Stimulated activated effector memory CD8-positive, alpha-beta T cell treated with anti-CD3 and anti-CD28 coated beads, Interleukin-12 subunit alpha, Interleukin-12 subunit beta, amount 100 ng/mL, for 72 hours (primary cell): ENCODE measurements at regions not wholly inside any gene's neighbourhood (a gene's known extent, or its start where the extent isn't known, plus 50 kb on each side); places are given as distances from the start of the nearest gene placed in this dataset.
"Not testable (repeated sequence)": the region's sequence is repeated elsewhere in the genome, so short reads cannot be mapped to it uniquely, and the experiment has no call there.

Experiments used
- ATAC-seq: fragments of 150-1000 bp; cut with Tn5 transposase; 2 replicates; pipeline ENCODE4 v1.10.0; 2021
- DNase-seq, 2 donors: peaks; one replicate each; pipeline ENCODE4 v3.0.0; 2021 to 2022; ENCODE audit warnings: low spot score in 2 of 2
- H3K27ac Mint-ChIP-seq: one replicate; pipeline ENCODE4 v1.8.0; 2022; ENCODE audit warnings: mild to moderate bottlenecking, mixed read lengths
- H3K36me3 Mint-ChIP-seq: one replicate; pipeline ENCODE4 v1.8.0; 2022; ENCODE audit warnings: mild to moderate bottlenecking, mixed read lengths
- H3K4me1 Mint-ChIP-seq: one replicate; pipeline ENCODE4 v1.8.0; 2022; ENCODE audit warnings: mixed read lengths
- H3K4me3 Mint-ChIP-seq: one replicate; pipeline ENCODE4 v1.8.0; 2022; ENCODE audit warnings: mild to moderate bottlenecking, mixed read lengths
- H3K9me3 Mint-ChIP-seq: one replicate; pipeline ENCODE4 v1.8.0; 2022; ENCODE audit warnings: mixed read lengths

DNA sequence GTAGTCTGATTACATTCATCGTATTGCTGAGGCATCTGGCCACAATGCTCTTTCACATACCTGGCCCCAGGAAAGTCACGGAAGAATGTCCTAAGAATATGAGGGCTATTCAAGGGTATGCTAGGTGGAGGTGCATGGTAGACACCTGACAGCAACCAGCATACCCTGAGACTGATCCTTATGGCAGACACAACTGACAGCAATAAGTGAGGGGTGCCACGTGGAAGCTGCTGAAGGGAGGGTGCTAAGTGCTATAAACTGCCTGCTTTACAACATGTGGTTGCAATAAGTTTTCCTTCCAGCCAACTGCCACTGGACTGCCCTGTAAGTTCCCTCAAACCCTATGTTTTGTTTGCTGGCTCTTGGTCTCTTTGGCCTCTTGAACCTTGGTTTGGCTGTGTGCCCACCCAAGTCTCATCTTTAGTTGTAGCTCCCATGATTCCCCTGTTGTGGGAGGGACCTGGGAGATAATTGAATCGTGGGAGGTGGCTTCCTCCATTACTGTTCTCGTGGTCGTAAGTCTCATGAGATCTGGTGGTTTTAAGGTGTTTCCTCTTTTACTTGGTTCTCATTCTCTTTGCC, 201.3 kb upstream of the MOCS1 start:
- Mint-ChIP-seq H3K9me3 (peaks cover 9% of the 10 kb centered on the region), H3K4me1 (no peaks in the 10 kb centered on the region), H3K27ac (no peak overlapping the region), H3K4me3 (no peak overlapping the region), H3K36me3 (no peaks in the 10 kb centered on the region)
- DNase-seq: no peak
- ATAC-seq: no peak

DNA sequence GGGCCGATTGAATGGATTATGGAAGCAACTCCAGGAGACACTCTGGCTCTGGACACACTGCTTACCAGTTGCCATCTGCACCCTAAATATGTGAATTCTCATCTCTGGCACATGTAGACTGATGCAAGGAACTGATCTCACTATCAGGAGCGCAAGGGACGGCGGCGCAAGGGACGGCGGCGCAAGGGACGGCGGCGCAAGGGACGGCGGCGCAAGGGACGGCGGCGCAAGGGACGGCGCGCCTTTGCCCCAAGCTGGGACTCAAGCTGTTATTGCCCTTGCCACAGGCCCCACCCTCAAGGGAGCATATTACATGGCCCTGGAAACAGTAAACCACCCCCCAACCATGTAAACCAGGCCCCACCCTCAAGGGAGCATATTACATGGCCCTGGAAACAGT, 199.7 kb upstream of the MOCS1 start:
- H3K27ac Mint-ChIP-seq: not testable (repeated sequence)

DNA sequence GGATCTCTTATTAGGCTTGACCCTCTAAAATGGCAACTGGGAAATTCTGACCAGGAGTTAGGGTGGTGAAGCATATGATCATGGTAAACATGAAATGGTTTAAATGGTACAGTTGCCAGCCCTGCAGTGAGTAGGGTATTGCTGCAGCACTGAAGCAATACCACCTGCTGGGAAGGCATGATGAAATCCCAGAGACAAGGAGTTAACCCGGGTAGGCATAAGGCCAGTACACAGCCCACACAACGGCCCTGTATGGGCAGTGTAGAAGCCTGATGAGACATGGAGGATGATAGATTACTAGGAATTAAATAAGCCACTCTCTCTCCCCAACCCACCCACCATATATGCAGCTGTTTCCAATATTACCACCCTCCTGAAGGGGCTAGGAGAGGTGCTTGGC, 197.4 kb upstream of the MOCS1 start:
- H3K4me3 Mint-ChIP-seq: no peak overlapping the region
- DNase-seq: no peak
- H3K4me1 Mint-ChIP-seq: no peaks in the 10 kb centered on the region
- peaks cover 5% of the 10 kb centered on the region for H3K9me3 Mint-ChIP-seq
- ATAC-seq: no peak
- H3K27ac Mint-ChIP-seq: no peak overlapping the region
- no peaks in the 10 kb centered on the region for H3K36me3 Mint-ChIP-seq

More for the DNA sequence above, 199.7 kb upstream of the MOCS1 start:
- not testable (repeated sequence) for H3K36me3 Mint-ChIP-seq, H3K9me3 Mint-ChIP-seq, H3K4me1 Mint-ChIP-seq, H3K4me3 Mint-ChIP-seq, DNase-seq, ATAC-seq

DNA sequence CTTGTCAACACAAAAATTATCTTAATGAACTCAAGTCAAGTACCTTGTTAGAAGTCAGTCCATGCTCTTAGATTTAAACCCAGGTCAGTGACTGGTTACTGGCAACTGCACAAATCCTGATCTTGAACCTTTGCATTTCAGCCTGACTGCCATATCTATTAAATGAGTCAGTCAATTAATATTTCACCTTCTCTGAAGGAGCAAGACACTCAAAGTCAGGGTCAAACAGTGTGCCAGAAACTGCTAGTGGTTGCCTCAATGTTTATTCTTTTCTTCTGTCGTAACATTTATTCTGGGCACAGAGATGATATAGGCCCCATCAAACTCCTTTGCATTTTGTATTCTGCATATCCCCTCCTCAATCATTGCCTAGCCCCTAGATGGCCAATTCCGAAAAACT, 193.9 kb upstream of the MOCS1 start:
- no peak overlapping the region for H3K27ac Mint-ChIP-seq
- DNase-seq (no peak), ATAC-seq (no peak)
- no peaks in the 10 kb centered on the region for H3K9me3 Mint-ChIP-seq
- H3K4me1 Mint-ChIP-seq: no peaks in the 10 kb centered on the region
- no peaks in the 10 kb centered on the region for H3K36me3 Mint-ChIP-seq
- H3K4me3 Mint-ChIP-seq: no peak overlapping the region

DNA sequence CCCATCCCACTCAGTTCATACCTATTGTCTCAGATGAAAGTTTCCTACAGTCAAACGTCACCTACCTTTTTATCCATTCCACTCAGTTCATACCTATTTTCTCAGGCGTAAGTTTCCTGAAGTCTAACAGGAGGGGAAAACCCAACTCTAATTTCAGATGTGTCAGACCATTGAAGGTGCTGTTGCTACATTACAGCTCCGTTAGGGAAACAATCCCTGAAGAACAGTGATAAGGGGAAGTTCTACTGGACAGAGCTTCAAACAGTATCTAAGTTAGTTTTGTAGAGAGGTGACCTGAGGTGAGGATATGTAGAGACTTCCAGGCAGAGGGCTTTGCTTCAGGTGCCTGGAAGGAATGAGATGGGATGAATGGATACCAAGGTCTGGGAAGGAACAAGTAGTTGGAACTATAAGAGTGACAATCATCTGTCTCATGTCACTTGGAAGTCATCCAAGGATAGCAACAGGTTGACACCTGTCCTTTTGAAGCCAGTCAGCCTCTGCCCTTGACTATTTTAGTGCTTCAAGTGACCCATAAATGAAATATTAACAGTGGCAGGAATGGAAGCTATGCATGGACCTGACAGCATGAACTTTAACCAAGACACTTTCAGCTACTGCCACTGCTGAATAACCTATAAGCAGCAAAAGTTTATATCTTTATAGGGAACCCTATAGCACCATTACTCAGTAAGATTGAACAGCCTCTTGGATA, 191.6 kb upstream of the MOCS1 start:
- no peak for ATAC-seq
- Mint-ChIP-seq H3K4me1 (no peaks in the 10 kb centered on the region), H3K9me3 (no peaks in the 10 kb centered on the region), H3K27ac (no peak overlapping the region), H3K4me3 (no peak overlapping the region), H3K36me3 (no peaks in the 10 kb centered on the region)
- DNase-seq: no peak

DNA sequence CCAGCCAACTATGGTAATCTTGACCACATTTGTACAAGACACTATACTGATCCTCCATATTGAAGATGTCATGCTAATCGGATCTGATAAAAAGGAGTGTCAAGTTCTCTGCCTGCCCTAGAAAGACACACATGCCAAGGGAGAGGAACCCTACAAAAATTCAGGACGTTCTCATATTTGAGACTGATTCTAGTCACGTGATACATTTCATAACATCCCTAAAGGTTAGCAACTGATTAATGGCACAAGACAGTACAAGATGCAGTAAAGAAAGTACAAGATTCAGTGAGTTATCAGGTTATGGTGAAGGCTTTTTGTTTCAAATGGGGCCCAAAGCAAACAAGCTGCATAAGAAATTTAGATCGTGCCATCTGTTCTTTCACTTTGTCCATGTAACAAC, 190.7 kb upstream of the MOCS1 start:
- Mint-ChIP-seq H3K27ac (no peak overlapping the region), H3K36me3 (no peaks in the 10 kb centered on the region), H3K4me3 (no peak overlapping the region), H3K9me3 (no peaks in the 10 kb centered on the region), H3K4me1 (no peaks in the 10 kb centered on the region)
- DNase-seq: no peak
- no peak for ATAC-seq

DNA sequence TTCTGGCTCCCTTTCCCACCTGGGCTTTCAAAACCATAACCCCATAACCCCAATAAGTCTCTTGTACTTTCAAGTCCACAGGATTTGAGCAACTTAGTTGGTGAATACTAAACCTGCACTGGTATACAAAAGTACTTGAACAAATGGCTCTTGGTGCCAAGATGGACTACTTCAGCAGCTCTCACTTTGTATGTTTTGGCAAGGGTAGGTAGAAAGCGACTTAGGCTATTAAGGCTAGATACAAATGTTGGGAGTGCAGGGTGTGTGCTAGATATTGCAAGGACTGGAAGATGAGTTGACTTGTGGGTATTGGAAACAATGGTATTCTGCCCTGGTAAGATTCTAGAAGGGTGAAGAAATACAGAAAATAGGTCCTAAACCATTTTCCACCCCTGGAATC, 182.6 kb upstream of the MOCS1 start:
- no peak for DNase-seq
- Mint-ChIP-seq H3K36me3 (no peaks in the 10 kb centered on the region), H3K27ac (no peak overlapping the region), H3K4me3 (no peak overlapping the region), H3K4me1 (no peaks in the 10 kb centered on the region), H3K9me3 (no peaks in the 10 kb centered on the region)
- no peak for ATAC-seq

DNA sequence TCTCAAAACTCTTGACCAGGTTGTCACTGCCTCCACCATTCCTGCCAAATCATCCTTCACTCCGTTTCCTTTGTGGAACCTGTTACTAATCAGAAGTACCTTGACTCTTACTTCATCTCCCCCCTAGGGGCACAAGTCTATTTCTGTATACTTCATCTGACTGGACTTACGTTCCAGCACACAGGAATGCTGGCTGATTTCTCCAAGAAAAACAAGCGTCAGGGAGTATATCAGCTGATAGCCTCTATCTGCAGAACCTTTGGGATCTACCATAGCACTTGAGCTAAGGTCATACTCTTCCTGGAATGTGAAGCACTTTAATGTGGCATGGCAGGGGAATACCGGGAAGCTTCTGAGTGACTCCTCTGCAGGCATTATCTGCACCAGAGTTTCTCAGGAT, 178.1 kb upstream of the MOCS1 start:
- H3K27ac Mint-ChIP-seq: no peak overlapping the region
- no peaks in the 10 kb centered on the region for H3K9me3 Mint-ChIP-seq
- no peaks in the 10 kb centered on the region for H3K36me3 Mint-ChIP-seq
- no peak for DNase-seq
- no peaks in the 10 kb centered on the region for H3K4me1 Mint-ChIP-seq
- no peak overlapping the region for H3K4me3 Mint-ChIP-seq
- no peak for ATAC-seq

DNA sequence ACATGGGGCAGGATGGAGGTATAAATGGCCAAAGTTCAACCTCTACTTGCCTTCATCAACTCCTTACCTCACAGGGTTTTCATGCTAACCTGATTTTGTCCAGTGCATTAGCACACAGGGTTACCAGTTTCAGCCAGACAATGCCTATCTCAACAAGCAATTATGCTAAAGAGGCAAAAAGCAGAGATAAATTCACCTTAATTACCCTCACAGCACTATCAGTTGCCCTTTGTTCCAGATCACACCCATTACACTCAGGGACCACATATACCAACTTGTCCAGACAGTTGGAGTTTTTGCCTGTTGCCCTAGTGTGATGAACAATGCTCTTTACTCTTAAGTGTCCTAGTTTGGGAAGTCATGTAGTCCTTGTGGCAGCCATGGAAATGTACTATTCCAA, 174.5 kb upstream of the MOCS1 start:
- DNase-seq (no peak), ATAC-seq (no peak)
- Mint-ChIP-seq H3K4me1 (no peaks in the 10 kb centered on the region), H3K27ac (no peak overlapping the region), H3K9me3 (no peaks in the 10 kb centered on the region), H3K36me3 (no peaks in the 10 kb centered on the region), H3K4me3 (no peak overlapping the region)

DNA sequence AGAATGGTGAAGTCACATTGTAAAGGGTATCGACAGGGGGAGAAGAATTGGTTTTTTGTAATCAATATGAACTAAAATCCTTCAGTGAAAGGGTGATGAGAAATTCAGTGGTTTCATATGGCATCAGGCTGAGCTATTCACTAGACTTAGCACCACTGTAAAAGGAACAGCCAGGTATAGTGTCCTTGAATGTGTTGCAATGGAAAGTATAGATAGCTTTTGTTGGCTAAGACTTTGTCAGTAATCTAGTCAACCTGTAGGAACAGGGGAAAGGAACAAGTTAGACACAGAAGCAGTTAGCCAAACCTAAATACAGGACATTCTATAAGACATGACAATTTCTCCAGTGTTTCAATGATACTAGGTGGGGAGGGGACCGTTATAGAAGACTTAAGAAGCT, 172.6 kb upstream of the MOCS1 start:
- H3K36me3 Mint-ChIP-seq: no peaks in the 10 kb centered on the region
- no peak overlapping the region for H3K4me3 Mint-ChIP-seq
- no peaks in the 10 kb centered on the region for H3K4me1 Mint-ChIP-seq
- no peak for DNase-seq
- no peaks in the 10 kb centered on the region for H3K9me3 Mint-ChIP-seq
- ATAC-seq: no peak
- H3K27ac Mint-ChIP-seq: no peak overlapping the region

DNA sequence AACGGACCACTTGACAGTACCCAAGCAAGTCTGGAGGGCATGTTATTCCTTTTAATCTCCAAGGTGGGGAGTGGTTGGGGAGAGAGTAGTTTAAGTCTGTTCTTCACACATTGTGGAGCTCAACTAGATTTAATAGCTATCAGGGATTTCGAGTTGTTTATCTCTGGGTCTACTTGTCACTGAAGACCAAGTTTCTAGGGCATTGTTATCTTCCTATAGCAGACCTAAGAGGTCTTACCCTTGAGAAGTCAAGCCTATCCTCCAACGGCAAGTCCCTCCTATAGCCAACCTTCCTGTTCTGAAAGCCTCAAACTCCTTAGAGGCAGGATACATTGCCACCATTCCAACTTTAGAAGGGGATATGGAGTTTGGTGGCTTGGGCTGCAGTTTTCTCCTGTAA, 164.5 kb upstream of the MOCS1 start:
- H3K4me1 Mint-ChIP-seq: no peaks in the 10 kb centered on the region
- no peak overlapping the region for H3K4me3 Mint-ChIP-seq

DNA sequence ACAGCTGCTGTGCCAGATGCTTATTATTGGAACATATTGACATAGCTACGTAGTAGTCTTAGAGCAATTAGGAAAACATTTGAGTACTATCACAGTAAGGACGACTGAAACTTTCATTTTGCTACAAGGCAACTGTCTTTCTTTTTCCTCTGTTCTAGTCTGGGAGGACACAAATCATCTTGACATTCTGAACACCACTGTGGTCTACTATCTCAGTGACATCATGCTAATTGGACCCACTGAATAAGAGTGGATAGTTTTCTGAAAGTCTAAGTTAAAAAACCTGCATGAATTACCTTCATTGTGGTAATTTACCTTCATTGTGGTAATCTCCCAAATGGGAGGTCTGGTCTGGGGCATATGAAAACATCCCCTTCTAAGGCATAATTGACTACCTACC, 163.3 kb upstream of the MOCS1 start:
- Mint-ChIP-seq H3K4me3 (no peak overlapping the region), H3K36me3 (no peaks in the 10 kb centered on the region), H3K4me1 (no peaks in the 10 kb centered on the region), H3K9me3 (peaks cover 3% of the 10 kb centered on the region), H3K27ac (no peak overlapping the region)
- DNase-seq (no peak), ATAC-seq (no peak)

More for the DNA sequence above, 164.5 kb upstream of the MOCS1 start:
- H3K9me3 Mint-ChIP-seq: no peaks in the 10 kb centered on the region
- no peak for ATAC-seq
- no peaks in the 10 kb centered on the region for H3K36me3 Mint-ChIP-seq
- DNase-seq: no peak
- H3K27ac Mint-ChIP-seq: no peak overlapping the region

DNA sequence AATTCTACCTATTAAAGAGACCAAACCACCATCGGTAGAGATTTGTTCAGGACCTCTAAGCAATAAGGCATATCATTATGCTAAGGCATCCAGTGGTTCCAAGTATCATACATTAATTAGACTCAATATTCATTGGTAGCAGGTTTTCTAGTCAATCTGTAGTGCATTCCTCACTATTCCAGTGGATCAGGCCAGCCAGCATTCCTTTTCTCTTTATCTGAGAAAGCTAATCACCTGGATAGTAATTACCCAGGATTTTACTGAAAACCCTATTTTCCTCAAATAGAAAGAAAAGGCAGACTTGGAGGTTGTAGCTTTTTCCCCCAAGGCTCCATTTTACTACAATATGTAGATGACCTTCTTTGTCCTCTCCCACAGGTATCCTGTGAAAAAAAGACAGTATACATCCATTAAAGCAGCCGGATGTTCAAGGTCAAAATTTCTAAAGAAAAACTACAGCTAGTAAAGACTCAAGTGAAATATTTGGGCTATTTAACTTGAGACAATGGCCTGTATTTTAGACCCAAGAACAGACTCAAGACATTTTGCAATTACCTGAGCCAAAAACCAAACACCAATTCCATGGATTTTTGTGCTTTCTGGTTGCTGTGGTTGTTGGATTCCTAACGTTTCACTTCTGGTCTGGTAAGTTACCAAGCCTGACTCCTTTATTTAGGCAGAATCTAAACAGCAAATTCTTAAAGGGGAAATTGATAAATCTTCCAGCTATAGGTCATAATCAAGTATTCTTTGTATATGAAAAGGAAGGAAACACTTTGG, 149.1 kb upstream of the MOCS1 start:
- no peaks in the 10 kb centered on the region for H3K4me1 Mint-ChIP-seq
- ATAC-seq (no peak), DNase-seq (no peak)
- no peaks in the 10 kb centered on the region for H3K9me3 Mint-ChIP-seq
- no peak overlapping the region for H3K27ac Mint-ChIP-seq
- no peak overlapping the region for H3K4me3 Mint-ChIP-seq
- no peaks in the 10 kb centered on the region for H3K36me3 Mint-ChIP-seq

DNA sequence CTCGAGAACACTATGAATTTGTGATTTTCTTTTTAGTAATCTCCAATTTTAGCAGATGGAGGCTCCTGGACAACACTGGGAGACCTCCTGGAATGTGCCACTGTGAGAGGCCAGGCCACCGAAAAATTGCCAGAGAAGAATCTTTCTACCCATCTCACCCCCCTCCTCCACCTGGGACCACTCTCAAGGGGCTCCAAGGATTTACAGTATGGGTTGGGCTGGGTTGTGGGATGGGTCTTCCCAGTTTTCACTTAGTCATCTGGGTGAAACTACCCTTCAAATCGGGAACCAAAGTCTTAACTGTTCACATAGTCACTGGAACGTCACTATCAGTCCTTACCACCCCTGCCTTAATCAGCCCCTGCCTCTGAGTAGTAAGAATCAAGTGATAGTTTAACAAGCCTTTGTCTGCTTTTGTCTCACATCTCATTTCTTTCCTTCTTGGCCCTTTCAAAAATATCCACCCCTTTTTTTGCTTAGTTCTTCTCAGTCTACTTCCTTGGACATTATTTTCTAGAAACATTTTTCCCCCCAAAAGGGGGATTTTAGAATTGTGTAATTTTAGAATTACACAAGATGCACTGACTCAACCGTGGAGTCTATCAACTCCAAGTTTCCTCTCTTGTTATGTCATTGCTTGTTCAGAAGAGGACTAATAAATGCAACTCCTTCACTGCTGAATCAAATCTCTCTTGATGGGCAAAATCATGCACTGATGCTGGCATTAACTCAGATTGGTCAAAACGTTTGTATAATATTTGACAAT, 148.2 kb upstream of the MOCS1 start:
- Mint-ChIP-seq H3K9me3 (peaks cover 2% of the 10 kb centered on the region), H3K27ac (no peak overlapping the region), H3K4me3 (no peak overlapping the region), H3K4me1 (no peaks in the 10 kb centered on the region), H3K36me3 (no peaks in the 10 kb centered on the region)
- ATAC-seq (no peak), DNase-seq (no peak)

DNA sequence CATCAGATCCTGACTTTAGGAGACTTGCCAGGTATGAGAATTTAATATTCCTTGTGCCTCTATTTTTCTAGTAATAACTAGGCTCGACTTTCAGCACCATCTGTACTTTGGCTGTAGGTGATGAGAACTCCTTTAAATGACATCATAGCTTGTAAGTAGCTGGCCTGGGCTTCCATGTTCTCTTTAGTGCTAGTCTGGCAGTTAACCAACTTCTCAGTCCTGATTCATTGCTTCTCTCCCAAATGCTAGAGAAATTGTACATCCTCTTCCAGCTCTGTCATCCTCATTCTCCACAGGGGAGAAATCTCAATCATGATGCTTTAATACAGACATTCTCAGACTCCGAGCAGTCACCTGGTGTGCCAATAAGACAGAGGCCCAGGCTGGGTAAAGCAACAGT, 143.5 kb upstream of the MOCS1 start:
- Mint-ChIP-seq H3K4me3 (no peak overlapping the region), H3K27ac (no peak overlapping the region), H3K4me1 (no peaks in the 10 kb centered on the region), H3K36me3 (no peaks in the 10 kb centered on the region), H3K9me3 (peaks cover 2% of the 10 kb centered on the region)
- ATAC-seq (no peak), DNase-seq (no peak)
